ENCODE measurements at regions not wholly inside any gene's neighbourhood (a gene's known extent, or its start where the extent isn't known, plus 50 kb on each side); places are given as distances from the start of the nearest gene placed in this dataset.

DNA sequence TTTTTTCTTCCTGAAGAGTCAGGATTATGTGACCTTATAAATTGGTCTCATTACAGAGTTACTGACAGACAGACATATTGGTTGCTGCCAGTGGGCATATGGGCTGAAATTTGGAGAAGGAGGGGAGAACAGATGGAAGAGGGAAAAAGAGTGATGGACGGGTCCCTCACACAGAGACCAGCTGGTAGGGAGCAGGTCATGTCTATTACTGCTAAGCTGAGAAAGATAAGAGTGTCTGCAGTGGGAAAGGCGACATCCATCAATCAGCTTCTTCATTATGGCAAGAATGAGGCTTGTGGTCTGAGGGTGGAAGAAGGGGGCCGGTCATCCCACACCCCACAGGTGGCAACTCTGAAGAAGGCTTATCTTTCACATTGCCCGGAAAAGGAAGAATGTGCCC is 353.8 kb upstream of the RSPO3 start:
- DNase-seq, result no peak

DNA sequence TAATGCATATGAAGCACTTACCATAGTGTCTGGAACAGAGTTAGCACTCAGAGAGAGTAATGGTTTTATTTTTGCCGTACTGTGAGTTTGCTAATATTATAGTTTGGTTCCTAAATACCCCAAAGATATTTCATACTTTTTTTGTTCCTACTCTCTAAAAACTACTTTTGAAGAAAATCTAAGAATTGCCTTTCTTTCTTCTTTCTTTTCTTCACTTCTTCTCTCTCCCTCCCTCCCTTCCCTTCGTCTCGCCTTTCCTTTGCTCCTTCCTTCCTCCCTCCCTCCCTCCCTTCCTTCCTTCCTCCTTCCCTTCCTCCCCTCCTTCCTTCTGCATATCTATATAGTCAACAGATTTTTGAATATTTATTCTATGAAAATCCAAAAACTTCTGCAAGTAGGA is 351.7 kb upstream of the RSPO3 start:
- no peak for DNase-seq

DNA sequence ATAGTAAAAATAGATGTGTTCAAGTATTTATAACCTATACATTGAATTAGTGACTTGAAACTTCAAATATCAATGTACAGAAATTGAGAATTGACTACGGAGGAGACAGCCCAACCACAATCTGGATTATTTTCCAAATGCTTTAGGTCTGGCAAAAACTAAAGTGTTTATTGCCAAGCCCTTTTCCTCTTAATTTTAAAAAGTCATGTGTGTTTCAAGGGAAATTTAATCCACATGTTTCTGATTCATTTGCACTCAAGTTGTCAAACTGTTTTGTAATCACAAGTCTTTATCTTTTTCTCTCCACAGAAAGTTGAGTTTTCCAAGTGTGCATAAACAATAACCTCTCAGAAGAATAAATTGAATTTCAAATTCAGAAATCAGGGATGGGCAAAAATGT is 350.8 kb upstream of the RSPO3 start:
- DNase-seq, result no peak

DNA sequence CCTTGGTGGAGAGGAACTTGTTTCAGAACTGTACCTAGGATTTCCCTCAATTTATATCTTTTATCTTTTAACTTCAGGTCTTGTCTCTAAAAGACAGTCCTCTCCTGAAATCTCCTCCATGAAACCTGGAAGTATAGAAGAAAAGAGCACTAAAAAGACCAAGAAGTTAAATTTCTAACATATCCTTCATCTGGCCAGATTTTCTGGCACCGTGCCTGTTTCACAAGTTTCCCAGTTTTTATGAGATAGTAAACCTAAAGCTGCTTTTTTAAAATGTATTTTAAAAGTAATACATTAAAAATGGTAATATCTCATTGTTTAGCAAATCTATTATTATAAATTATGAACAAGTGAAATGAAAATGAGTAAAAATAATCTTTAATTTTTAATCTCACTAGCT is 348.3 kb upstream of the RSPO3 start:
- no peak for DNase-seq

DNA sequence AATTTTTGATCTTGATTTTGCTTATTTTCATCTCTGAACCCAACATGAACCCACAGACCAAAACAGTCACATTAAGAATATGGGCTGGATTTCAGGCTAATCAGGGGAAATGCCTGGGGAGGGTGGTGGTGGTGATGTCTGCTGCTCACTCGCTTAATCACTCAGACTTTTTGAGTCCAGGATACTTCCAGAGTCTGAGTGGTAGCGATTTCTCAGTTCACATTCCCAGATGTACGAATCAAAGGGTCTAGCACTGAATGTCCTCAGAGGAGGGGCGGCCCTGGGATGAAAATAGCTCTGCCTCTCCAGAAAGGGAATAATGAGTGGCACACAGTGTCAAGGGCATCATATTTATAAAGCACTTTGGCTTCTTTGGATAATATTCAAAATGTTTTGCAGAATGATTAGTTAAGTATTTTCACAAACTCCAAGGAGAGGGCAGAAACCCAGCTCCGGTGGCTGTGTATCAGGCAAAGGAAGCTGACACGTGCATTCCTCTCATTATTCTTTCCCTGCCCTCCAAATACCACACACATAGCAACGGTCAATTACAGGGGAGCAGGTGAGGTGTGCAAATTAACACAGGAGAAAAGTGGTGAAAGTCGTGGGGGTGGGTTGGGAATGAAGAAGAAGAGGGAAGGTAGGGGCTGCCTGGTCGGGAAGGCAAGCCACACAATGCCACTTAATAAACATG is 345.2 kb upstream of the RSPO3 start:
- DNase-seq, result no peak

DNA sequence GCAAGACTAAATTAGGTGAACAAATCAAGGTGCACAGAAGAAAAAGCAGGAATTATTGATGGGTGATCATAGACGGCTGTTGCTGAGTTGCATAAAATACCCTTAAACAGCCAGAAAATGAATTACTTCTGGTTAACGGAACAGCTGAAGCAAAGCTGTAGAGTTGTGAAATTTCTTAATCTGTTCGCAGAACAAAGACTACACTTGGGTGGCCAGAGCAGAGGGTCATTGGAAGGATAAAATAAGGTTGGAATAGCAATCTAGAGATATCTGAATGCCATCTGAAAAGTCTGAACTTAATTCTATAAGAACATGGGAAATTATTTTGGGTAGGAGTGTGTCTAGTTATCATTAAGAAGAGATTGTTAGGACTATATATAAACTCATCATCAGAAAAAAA is 339.1 kb upstream of the RSPO3 start:
- no peak for DNase-seq

DNA sequence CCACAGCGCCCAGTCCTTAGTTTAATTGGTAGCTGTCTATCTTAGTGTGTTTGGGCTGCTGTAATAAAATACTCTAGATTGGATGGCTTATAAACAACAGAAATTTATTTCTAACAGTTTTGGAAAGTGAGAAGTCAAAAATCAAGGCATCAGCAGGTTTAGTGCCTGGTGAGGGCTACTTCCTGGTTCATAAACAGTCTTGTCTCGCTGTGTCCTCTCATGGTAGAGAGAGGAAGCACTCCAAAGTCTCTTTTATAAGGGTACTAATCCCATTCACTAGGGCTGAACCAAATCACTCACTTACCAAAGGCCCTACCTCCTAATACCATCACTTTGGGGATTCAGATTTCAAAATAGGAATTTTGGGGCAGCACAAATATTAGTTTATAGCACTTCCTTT is 336.9 kb upstream of the RSPO3 start:
- DNase-seq, result no peak

DNA sequence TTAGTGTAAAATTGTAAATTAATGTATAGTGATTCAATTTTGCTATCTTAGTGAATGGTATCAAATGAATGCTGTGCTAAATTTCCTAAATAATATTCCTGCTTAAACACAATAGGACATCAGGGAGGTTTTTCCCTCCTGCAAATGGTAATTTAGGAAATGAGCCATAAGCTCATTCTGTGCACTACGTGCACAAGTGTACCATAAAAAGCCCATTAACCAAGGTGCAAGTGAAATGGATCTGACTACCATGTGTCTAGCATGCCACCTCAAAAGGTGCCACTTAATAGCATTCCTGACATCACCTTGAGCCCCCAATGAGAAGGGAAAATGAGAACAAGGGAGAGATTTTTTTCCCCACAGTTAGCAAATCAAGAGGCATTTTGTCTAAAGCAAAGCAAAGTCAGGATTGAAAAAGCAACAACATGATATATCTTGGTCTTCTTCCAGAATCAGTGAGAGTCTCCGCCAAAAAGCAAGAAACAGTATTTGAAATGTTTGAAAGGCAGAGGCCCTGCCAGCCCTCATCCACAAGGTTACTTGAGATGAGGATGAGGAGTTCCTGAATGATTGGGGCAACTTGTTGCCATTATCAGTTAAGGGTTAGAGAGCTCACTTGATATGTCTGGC is 334.2 kb upstream of the RSPO3 start:
- DNase-seq, result no peak

DNA sequence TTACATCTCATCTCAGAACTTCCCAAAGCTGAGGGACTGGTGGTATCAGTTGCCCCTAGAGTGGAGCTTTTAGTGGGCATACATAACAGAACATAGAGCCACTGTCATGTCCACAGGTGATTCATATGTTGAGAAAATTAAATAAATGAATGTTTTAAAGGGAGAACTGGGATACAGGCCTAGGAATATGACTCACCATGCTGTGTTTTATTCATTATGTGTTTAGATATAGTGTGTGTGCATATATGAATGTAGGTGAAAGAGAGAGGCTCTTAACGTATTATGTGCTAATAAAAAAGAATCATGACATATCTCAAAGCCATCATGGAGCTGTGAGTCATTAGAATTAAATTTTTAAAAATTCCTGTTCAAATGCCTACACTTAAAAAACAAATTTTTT is 332.2 kb upstream of the RSPO3 start:
- no peak for DNase-seq

DNA sequence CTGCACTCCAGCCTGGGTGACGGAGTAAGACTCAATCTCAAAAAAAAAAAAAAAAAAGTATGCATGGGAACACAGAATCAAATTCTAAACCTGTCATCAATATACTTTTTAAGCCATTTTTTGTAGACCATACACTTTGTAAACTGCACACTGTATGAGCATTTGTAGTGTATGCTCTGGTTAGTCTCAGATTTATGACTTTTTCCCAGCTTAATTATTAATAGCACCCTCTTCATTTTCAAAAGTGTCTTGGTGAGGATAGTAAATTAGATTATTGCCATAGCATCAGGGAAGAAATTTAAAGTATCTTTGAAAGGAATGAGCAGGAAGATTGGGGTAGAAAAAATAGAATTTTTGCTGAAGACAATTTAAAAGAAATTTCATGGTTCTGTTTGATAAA is 330.8 kb upstream of the RSPO3 start:
- no peak for DNase-seq

DNA sequence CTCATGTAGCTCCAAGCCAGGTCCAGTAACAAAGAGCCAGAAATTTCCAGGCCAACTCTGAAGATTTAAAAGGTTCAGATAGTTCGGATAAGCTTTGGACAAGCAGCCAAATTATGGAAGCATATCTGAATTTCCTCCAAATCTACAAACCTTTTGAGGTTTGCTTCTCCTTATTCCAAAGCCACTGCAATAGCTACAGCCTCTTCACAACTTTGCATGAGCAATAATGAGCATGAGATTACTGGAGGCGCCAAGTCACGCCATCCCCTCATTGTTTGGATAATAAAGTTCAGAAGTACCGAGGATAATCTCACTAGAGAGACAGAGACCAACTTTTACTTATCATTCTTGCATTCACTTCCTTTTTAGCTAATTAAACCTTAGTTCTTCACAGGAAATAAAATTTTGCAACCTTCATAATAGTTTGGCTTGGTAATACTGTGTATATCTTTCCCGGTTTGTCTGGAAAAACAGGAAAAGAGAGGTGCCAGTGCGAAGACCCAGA is 329.6 kb upstream of the RSPO3 start:
- DNase-seq, result no peak

DNA sequence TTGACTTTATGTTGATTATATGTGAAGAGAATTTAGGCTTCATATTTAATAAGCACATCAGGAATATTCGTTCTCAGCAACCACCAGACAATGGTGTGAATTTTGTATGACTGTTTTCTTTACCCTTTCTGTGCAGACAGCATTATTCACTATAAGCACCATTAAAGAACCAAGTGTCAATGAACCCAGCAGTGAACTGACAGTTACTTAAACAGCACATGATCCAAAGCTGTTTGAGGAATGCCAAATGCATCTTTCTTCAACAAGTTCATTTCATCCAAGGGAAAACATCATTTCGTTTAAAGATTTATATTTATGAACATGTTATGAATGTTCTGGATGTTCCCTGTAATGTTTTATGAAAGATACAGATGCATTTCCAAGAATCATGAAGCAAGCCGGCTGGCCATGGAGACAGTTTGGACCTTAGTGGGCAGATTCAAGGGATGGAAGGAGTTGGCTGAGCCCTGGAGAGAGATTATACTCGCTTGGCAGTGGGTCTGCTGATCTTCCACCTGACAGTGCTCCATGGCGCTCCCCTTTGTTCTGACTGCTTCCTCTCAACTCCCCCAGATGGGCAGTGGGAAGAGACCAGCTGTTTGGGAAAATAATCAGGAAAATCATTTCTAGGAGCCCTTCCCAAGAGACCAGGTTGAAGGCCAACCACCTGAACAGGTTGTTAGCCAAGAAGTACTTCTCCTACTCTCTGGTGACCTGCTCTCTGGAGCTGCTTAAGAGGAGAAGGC is 326.0 kb upstream of the RSPO3 start:
- DNase-seq, result no peak

DNA sequence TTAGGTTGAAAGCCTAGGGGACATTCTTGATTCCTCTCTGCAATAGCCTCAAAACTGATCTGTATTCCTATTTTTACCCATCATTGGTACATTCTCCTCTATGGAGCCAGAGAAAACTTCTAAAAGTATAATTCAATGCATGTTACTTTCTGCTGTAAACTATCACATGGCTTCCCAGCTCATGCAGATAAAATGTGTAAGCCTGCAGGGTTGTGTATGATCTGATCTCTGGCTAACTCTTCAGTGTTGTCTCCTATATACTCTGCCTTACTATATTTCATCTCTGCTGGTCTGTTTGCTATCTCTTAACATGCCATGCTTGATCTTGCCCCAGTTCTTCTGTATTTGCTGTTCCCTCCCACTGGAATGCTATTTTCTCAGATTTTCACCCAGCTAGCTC is 323.3 kb upstream of the RSPO3 start:
- no peak for DNase-seq

DNA sequence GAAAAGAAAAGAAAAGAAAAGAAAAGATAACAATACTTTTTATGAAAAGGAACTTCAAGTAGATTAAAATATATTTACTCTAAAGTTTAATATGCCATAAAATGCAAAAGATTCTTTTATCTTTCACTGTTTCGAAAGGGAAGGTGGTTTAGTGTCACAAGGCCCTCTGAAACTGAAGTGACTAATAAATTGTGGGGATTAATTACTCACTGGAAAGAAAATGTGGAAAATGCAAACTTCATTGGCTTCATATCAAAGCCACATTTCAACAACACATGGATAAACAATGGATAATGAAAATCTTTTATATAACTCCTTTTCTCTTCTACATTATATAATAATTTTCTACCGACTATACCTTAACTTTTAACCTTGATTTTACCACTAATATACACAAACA is 320.5 kb upstream of the RSPO3 start:
- no peak for DNase-seq

DNA sequence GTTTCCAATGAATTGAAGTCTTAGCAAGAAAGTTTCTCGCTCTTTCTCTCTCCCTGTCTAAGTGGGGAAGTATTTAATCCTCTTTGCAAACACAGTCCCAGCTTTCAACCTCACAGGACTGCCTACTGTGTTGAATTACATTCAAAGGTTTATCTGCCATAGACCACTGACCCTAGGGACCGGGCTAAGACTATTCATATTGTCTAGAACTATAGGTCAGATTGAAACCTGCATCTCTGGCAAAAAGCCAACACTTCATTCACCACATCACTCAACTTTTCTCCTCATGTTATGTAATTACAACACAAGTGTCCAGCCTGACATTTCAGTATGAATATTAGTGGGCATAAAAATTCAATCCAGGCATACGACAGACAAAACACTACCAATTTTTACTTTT is 314.7 kb upstream of the RSPO3 start:
- no peak for DNase-seq

DNA sequence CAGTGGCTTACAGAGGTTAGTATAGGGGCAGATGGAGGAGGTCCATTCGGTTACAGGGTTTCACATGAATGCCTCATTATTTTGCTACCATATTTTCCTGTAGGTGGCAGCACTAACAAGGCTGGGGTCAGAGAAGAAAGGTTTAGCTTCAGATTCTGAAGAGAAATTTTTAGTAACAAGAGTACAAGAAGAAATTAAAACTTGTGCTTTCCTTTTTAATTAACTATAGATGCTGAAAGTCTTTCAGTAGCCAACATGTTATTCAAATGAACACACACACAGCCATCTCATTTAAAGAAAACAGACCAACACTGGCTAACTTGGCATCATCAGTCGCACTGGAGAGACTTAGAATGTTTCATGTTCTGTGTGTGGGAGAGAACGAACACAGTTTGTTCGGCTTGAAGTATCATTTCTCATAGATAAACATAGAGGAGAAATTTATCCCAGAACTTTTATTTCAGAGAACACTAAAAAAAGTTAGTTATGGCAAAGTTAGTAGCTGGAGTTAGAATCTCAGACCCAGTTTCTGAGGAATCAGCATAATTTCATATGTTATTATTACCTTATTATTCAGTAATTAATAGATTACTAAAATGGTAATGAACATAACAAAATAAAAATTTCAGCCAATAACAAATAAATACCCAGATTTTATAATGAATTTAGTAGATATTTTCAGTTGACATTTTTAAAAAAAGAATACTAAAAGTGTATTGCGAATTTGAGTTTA is 314.0 kb upstream of the RSPO3 start:
- peak; percentile 29 for DNase-seq

DNA sequence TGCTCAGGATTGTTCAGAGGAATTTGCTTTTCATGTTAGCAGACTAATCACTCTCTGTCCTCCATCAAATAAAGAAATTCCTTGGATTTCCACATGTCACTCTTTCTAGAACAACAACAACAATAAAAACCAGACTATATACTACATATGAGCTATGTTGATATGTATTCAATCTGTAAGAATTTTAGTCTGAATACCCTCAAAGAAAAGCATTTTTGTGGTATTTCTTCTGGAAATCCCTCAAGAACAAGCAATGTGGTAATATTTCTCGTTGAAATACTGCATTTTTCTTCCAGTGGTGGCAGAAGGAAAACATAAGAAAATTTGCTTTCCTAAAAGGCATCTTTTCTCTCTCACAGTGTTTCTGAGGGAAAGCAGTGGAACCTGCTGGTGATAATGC is 312.6 kb upstream of the RSPO3 start:
- DNase-seq, result no peak

DNA sequence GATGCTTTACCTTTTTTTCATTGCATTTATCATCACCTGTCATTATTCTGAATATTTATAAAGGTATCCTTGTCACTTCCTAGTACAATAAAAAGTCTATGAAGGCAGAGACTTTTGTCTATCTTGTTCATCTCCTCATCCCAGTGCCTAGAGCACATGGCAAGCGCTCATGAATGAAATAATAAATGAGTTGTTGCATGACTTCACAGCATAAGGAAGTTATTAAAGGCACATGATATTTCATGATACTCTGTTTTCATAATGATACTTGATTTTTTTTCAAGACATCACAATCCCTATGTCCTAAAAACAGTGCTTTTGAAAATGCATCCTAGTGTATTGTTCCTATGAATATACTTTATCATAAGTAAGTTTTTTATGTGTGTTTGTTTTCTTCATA is 310.6 kb upstream of the RSPO3 start:
- no peak for DNase-seq

DNA sequence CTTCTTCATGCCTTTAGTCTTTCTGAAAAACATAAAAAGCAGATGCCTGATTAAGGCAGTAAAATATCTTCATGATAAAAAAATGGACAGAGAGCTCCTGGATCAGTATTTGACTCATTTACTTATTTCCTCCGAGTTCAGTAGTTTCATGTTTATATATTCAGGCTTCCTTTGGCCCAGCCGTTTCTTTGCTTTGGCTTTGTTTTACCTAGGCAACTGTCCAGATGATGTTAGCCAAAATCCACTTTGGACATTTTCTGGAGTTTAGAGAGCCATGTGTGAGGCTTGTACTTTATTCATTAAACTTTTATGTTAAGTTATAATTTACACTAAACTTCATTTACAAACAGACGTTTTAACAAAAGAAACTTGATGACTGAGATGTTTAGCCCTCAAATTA is 307.1 kb upstream of the RSPO3 start:
- no peak for DNase-seq

DNA sequence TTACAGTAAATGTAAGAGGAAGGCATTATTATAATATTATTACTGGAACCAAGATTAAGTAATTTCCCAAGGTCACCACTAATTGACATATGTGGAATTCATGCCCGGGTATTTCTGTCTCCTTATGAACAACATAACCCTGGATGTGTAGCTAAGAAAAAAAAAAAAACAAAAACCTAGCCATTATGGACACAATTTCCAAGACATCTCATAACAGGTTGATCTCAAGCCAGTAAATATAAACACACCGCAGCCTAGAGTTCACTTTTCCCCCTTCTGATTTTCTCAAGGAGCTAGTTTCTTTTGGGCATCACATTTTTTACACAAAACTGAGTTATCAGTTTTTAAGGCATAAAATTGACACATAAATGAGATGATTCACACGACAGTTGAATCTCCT is 306.5 kb upstream of the RSPO3 start:
- no peak for DNase-seq

DNA sequence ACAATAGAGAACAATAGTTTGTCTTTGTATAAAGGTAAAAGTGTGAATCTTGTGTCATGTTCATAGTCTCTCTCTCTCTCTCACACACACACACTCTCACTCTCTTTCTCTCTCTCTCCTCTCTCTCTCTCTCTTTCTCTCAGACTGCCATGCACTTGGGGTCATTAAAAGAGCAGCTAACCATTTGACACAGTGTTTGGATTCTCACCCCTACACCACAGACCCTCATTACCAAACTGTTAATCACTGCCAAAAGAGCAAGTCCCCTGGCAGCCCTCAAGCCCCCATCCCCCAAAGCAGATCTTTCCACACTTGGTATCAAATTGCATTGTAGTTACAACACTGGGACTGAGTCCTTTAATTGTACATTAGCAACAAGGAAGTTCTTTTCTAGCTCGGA is 305.8 kb upstream of the RSPO3 start:
- DNase-seq, result no peak

DNA sequence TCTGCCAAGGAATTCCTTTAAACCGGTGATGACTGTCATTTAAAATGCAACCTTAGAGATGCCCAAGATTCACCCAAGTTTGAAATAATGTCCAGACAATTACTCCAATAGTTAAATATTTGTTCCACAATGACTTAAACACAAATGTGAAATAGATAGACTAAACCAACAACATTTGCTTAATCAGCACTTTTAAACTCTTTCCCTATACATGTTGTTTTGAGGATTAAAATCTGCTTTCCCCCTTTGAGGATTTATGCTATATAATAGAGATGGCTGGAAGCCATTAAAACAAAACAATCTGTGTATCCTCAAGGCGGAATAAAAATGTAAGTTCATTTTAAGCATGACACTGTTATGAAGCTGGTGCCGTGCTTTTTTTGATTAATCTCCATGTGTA is 297.8 kb upstream of the RSPO3 start:
- no peak for DNase-seq

DNA sequence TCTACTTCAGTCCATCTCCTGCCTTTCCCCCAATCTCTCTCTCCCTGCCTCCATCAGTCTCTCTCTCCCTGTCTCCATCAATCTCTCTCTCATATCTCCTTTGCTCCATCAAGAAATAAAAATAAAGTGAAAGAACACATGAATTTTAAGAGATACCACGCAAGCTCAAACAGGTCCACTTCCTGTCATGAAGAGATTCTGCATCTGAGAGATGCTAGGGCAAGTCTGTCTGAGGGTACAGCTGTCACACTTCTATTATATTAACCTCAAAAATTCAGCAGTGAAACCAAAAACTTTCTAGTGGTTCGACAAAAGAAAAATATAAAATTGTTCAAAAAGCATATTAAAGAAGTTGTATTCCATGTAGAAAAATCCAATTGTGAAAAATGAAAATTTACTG is 296.8 kb upstream of the RSPO3 start:
- no peak for DNase-seq

DNA sequence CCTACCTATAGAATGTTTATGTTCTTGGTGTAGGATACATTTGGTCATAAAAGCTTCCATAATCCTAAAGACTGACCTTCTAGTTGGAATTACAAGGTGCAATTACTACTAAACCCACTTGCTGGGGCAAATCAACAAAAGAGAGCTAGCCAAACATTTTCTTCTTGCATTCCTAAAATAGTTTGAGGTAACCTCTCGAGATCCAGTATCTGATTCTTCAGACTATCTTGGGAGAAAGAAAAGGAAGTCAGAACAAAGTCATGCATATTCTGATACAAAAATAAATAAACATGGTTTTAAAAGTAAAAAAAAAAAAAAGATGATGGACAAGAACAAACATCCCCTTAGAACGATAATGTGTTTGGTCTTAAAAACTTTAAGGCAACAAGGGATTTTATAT is 294.2 kb upstream of the RSPO3 start:
- no peak for DNase-seq

Measured in activated CD4-positive, alpha-beta T cell treated with anti-CD3 and anti-CD28 coated beads, Interleukin-2, amount 50 U/mL, for 16 hours (primary cell).